HCT116 (cell line): ENCODE measurements at regions not wholly inside any gene's neighbourhood (a gene's known extent, or its start where the extent isn't known, plus 50 kb on each side); places are given as distances from the start of the nearest gene placed in this dataset.

Source experiments
- ATF3 ChIP-seq: IDR thresholded peaks from 2 replicates; pipeline ENCODE4 v1.6.1; 2012
- CEBPB ChIP-seq: IDR thresholded peaks from 2 replicates; pipeline ENCODE4 v1.6.1; 2012; ENCODE audit warnings: low read depth
- CTCF ChIP-seq, 3 experiments: fragments of 200-600 bp in 1 of 3; sonication (generic) in 1 of 3; IDR thresholded peaks in 2 of 3; conservative IDR thresholded peaks in 1 of 3; 2 replicates each; pipeline ENCODE4 v1.5.1; 2012 to 2017; ENCODE audit warnings: low read depth in 2 of 3, low read length in 2 of 3, antibody characterized with exemption in 1 of 3, borderline replicate concordance in 1 of 3, control low read depth in 1 of 3, mild to moderate bottlenecking in 1 of 3, mixed read lengths in 1 of 3, mixed run types in 1 of 3, moderate library complexity in 1 of 3; ENCODE audit not compliant: insufficient read depth in 1 of 3
- EGR1 ChIP-seq: IDR thresholded peaks from 2 replicates; pipeline ENCODE4 v1.6.1; 2012; ENCODE audit warnings: low read depth
- JUND ChIP-seq: IDR thresholded peaks from 2 replicates; pipeline ENCODE4 v1.6.1; 2012
- MAX ChIP-seq: IDR thresholded peaks from 2 replicates; pipeline ENCODE4 v1.6.1; 2012
- POLR2A ChIP-seq: IDR thresholded peaks from 2 replicates; pipeline ENCODE4 v1.7.0; 2011; ENCODE audit warnings: borderline replicate concordance; ENCODE audit not compliant: insufficient read depth, insufficient read length; ENCODE audit errors: extremely low read depth
- POLR2AphosphoS5 ChIP-seq: IDR thresholded peaks from 2 replicates; pipeline ENCODE4 v1.6.1; 2011; ENCODE audit warnings: mild to moderate bottlenecking, low read depth, low read length, moderate library complexity
- REST ChIP-seq: IDR thresholded peaks from 2 replicates; pipeline ENCODE4 v1.6.1; 2012; ENCODE audit warnings: low read depth
- SRF ChIP-seq: IDR thresholded peaks from 2 replicates; pipeline ENCODE4 v1.6.1; 2012; ENCODE audit warnings: low read depth
- ZBTB33 ChIP-seq: IDR thresholded peaks from 2 replicates; pipeline ENCODE4 v1.6.1; 2011; ENCODE audit warnings: mild to moderate bottlenecking, low read length, moderate library complexity; ENCODE audit not compliant: insufficient replicate concordance; ENCODE audit errors: extremely low read depth
- ZFX ChIP-seq: fragments of 450-650 bp; IDR thresholded peaks from 2 replicates; pipeline ENCODE4 v1.6.1; 2017

- TF ChIP-seq CTCF (IDR thresholded peaks at IDR 0.05 in 2 of 3, conservative IDR thresholded peaks at IDR 0.05 in 1 of 3; ENCODE audit: borderline replicate concordance in 1 of 3, insufficient read depth in 1 of 3, low read depth in 2 of 3, low read length in 2 of 3) (no peak), POLR2A (no peak), CEBPB (no peak), ZBTB33 (no peak), ATF3 (no peak), REST (no peak), ZFX (no peak), JUND (no peak), SRF (no peak), POLR2AphosphoS5 (no peak), MAX (no peak), EGR1 (no peak)
Measured at GRCh38 chr10:61825628-61826027, 75.9 kb upstream of the ARID5B start.
